Tibial nerve (tissue), 3 donors: ENCODE measurements at regions not wholly inside any gene's neighbourhood (a gene's known extent, or its start where the extent isn't known, plus 50 kb on each side); places are given as distances from the start of the nearest gene placed in this dataset.

Source experiments
- CTCF ChIP-seq, 5 experiments: fragments of 200-600 bp in 3 of 5; fragments of 450-650 bp in 2 of 5; sonication (generic) in 3 of 5; IDR thresholded peaks; one replicate each; pipeline ENCODE4 v1.5.1; 2016 to 2019; ENCODE audit warnings: antibody characterized with exemption in 5 of 5, mild to moderate bottlenecking in 3 of 5, moderate library complexity in 2 of 5
- POLR2A ChIP-seq, 2 donors: fragments of 450-650 bp; IDR thresholded peaks; one replicate each; pipeline ENCODE4 v1.6.1; 2017; ENCODE audit warnings: antibody characterized with exemption in 2 of 2, mild to moderate bottlenecking in 2 of 2, moderate library complexity in 2 of 2

GRCh38 chrX:150081076-150081475 is 142.8 kb upstream of the EOLA2 start:
- TF ChIP-seq CTCF (IDR thresholded peaks at IDR 0.05) = no peak
- TF ChIP-seq POLR2A (IDR thresholded peaks at IDR 0.05) = no peak
